IMR-90 (cell line): ENCODE measurements at regions not wholly inside any gene's neighbourhood (a gene's known extent, or its start where the extent isn't known, plus 50 kb on each side); places are given as distances from the start of the nearest gene placed in this dataset.

Source experiments
- CTCF ChIP-seq: conservative IDR thresholded peaks from 2 replicates; pipeline ENCODE4 v1.5.1; 2012; ENCODE audit warnings: mild to moderate bottlenecking, low read depth, low read length, improper control_type of control experiment
- RAD21 ChIP-seq: IDR thresholded peaks from 2 replicates; pipeline ENCODE4 v1.6.1; 2012; ENCODE audit warnings: low read length, improper control_type of control experiment
- RCOR1 ChIP-seq: IDR thresholded peaks from 2 replicates; pipeline ENCODE4 v1.6.1; 2012; ENCODE audit warnings: mild to moderate bottlenecking, low read length, improper control_type of control experiment; ENCODE audit not compliant: insufficient replicate concordance

GRCh38 chr12:111178181-111179081, 190.5 kb downstream of the PHETA1 start:
- no peak for TF ChIP-seq RAD21
- TF ChIP-seq RCOR1: no peak
- TF ChIP-seq CTCF: no peak
